Hepatocyte (in vitro differentiated cells): ENCODE measurements at regions not wholly inside any gene's neighbourhood (a gene's known extent, or its start where the extent isn't known, plus 50 kb on each side); places are given as distances from the start of the nearest gene placed in this dataset.

Experiments used
- CTCF ChIP-seq: fragments of 200-600 bp; sonication (generic); IDR thresholded peaks from 2 replicates; pipeline ENCODE4 v1.5.1; 2016; ENCODE audit warnings: antibody characterized with exemption, mild to moderate bottlenecking; ENCODE audit not compliant: poor library complexity
- EZH2 ChIP-seq: fragments of 200-600 bp; sonication (generic); IDR thresholded peaks from 2 replicates; pipeline ENCODE4 v1.6.1; 2016; ENCODE audit warnings: antibody characterized with exemption, mild to moderate bottlenecking, borderline replicate concordance

DNA sequence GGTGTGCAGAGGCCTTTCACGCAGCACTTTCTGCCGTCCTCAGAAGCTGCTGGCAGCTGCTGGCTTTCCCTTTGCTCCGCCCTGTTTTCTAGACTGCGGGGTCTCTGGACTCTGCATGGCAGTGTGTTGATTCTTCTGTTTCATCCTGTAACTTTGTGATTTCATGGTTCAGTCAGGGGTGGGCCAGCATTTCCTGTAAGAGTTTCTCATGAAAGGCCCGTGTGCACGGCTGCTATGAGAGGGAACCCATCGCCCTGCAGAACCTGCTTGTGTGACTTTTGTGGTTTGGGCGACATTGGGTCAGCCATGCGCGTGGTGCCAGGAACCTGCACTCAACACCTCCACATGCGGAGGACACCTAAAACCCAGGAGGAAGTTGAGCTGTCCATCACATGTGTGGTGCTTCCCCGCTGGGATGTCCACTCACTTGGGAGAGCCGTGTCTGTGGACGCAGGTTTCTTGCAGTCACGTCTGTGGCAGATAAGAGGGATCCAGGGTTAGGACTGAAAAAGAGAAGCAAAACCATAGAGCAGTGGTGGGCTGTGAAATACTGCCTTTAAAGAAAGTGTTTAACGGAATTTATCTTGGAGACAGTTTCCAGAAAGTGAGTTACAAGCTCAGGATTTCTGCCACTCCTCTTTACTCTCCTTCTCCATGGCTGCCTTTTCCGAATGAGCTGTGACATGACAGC, 167.3 kb upstream of the ALKAL2 start:
- TF ChIP-seq CTCF: no peak
- no peak for TF ChIP-seq EZH2
